ENCODE measurements at regions not wholly inside any gene's neighbourhood (a gene's known extent, or its start where the extent isn't known, plus 50 kb on each side); places are given as distances from the start of the nearest gene placed in this dataset.

- TF ChIP-seq, protein P1, sequence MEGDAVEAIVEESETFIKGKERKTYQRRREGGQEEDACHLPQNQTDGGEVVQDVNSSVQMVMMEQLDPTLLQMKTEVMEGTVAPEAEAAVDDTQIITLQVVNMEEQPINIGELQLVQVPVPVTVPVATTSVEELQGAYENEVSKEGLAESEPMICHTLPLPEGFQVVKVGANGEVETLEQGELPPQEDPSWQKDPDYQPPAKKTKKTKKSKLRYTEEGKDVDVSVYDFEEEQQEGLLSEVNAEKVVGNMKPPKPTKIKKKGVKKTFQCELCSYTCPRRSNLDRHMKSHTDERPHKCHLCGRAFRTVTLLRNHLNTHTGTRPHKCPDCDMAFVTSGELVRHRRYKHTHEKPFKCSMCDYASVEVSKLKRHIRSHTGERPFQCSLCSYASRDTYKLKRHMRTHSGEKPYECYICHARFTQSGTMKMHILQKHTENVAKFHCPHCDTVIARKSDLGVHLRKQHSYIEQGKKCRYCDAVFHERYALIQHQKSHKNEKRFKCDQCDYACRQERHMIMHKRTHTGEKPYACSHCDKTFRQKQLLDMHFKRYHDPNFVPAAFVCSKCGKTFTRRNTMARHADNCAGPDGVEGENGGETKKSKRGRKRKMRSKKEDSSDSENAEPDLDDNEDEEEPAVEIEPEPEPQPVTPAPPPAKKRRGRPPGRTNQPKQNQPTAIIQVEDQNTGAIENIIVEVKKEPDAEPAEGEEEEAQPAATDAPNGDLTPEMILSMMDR (IDR thresholded peaks at IDR 0.05; ENCODE audit: insufficient read depth, low read depth, low read length) = no peak
- no peak for DNase-seq (ENCODE audit: low read depth)
- no peak overlapping the region for H3K4me3 ChIP-seq (ENCODE audit: low read depth, low read length)
Observed at GRCh38 chr2:129239141-129239540, 740.3 kb upstream of the RAB6C start.

DNA sequence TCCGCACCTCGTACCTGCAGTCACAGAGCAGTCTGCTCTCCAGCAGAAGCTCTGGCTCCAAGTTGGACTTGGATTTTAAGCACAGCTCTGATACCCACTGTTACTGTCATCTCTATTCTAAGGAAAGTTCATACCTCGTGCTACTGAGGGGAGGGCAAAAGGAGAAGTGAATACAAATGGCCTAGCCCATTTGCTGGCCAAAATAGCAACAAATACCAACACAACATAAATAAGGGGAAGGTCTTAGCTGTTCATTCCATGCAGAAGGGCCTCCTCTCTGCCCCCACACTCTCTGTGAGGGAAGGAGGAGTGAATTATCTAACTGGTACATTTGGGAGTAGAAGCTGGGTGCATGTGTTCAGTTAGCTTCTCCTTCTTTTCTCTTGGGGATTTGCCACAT lies 739.4 kb upstream of the RAB6C start:
- no peak for DNase-seq (ENCODE audit: low read depth)
- TF ChIP-seq, protein P1 (IDR thresholded peaks at IDR 0.05; ENCODE audit: insufficient read depth, low read depth, low read length) = no peak
- no peak overlapping the region for H3K4me3 ChIP-seq (ENCODE audit: low read depth, low read length)

DNA sequence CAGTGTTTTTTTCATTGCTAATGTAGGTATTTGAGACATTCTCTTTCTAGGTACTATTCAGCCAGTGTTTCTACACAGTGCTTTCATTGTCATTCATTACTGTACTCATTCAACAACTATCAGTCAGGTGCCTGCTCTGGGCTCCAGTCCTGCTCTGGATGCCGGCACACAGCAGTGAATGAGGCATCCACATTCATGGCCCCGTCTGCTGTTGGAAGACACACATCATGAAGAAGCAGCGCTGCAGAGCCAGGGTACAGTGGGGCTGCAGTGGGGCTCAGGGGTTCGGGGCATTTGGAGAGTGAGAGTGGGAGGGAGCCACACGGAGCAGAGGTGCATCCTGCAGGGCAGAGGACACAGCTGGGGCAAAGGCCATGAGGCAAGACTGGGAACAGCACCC lies 737.2 kb upstream of the RAB6C start:
- DNase-seq (ENCODE audit: low read depth) = no peak

DNA sequence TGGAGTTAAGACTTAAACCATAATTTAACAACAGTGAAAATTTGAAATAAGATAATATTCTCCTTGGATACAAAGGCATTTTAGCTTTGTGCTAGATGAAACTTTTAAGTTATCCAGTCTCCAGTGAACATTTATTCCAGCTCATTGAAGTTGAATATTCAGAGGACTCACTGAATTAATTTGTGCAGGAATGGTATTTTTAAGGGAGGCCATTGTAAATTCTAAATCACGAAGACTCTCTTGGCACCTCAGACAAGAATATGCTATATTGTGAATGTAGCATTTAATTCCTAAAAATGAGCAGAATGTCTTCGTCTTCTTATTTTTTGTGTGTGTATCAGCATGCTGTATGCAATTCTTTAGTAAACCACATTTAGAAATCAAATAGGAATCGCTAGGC lies 731.7 kb upstream of the RAB6C start:
- no peak for DNase-seq (ENCODE audit: low read depth)
- TF ChIP-seq, protein P1 (IDR thresholded peaks at IDR 0.05; ENCODE audit: insufficient read depth, low read depth, low read length) = no peak
- no peak overlapping the region for H3K4me3 ChIP-seq (ENCODE audit: low read depth, low read length)

More for the DNA sequence above, 737.2 kb upstream of the RAB6C start:
- no peak overlapping the region for H3K4me3 ChIP-seq (ENCODE audit: low read depth, low read length)
- TF ChIP-seq, protein P1 (IDR thresholded peaks at IDR 0.05; ENCODE audit: insufficient read depth, low read depth, low read length) = no peak

GRCh38 chr2:129248198-129248597 lies 731.3 kb upstream of the RAB6C start:
- no peak for DNase-seq (ENCODE audit: low read depth)
- TF ChIP-seq, protein P1 (IDR thresholded peaks at IDR 0.05; ENCODE audit: insufficient read depth, low read depth, low read length) = no peak
- H3K4me3 ChIP-seq (ENCODE audit: low read depth, low read length) = no peak overlapping the region

DNA sequence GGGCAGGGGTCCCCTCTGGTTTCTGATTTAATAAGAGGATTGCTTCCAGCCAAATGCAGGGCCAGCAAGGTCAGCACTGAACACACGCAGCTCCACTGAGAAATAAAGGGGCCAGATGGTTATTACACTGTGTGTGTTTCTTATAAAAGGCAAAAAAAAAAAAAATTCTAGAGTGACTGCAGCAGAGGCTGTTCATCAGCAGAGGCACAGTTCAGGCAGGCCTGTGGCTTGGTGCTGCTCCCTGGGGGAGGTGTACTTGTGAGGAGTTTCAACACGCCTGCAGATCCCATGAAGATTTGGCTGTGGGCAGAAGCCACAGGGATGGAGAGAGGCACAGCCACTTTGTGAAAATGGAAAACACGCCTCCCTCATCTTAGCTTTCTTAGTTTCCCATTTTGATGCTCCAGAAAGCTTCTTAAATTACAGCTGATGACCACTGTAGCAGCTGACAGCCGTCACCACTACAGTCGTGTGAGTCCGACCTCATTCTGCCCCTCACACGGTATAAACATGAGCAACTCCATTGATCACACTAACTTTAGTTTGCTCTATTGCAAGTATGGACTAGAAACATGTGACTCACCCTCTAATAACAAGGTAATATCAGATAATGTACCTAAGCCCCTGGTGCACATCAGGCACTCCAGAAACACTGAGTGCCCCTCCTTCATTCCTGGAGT lies 726.5 kb upstream of the RAB6C start:
- TF ChIP-seq, protein P1 (IDR thresholded peaks at IDR 0.05; ENCODE audit: insufficient read depth, low read depth, low read length) = no peak
- no peak for DNase-seq (ENCODE audit: low read depth)
- no peak overlapping the region for H3K4me3 ChIP-seq (ENCODE audit: low read depth, low read length)

DNA sequence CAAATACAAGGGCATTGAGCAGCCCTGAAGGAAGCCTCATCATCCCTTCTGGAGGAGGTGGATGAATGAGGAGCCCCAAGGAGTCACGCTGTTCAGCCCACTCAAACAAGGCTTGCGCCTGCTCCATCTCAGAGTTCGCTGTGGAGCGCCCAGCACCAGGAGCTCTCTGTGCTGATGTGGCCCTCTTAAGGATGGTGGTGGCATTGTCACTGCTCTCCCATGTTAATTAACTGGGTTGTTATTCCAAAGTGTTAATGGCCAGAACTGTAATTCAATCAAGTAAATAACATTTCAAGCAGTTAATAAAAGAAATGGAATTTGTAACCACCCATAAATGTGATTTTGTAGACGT lies 726.0 kb upstream of the RAB6C start:
- no peak for DNase-seq (ENCODE audit: low read depth)
- no peak overlapping the region for H3K4me3 ChIP-seq (ENCODE audit: low read depth, low read length)
- TF ChIP-seq, protein P1 (IDR thresholded peaks at IDR 0.05; ENCODE audit: insufficient read depth, low read depth, low read length) = no peak

Measured in fibroblast of villous mesenchyme (primary cell).